Stimulated activated CD4-positive, alpha-beta T cell treated with anti-CD3 and anti-CD28 coated beads, Interleukin-1b, Interleukin-23, amount 100 ng/mL, for 1 hour (primary cell): ENCODE measurements at regions not wholly inside any gene's neighbourhood (a gene's known extent, or its start where the extent isn't known, plus 50 kb on each side); places are given as distances from the start of the nearest gene placed in this dataset.

Experiments used
- DNase-seq, 2 donors: peaks; one replicate each; pipeline ENCODE4 v3.0.0-alpha.2; 2020; ENCODE audit warnings: low read depth in 2 of 2

GRCh38 chr3:24763393-24763792 is 268.7 kb upstream of the THRB start:
- no peak for DNase-seq

GRCh38 chr3:24764236-24764915 is 269.7 kb upstream of the THRB start:
- DNase-seq, result no peak

GRCh38 chr3:24765399-24765798 is 270.7 kb upstream of the THRB start:
- no peak for DNase-seq

- no peak for DNase-seq
These were observed 275.3 kb upstream of the THRB start for GRCh38 chr3:24769918-24770317.

- DNase-seq, result no peak
These were observed 279.1 kb upstream of the THRB start for GRCh38 chr3:24773798-24774197.

- DNase-seq, result no peak
These were observed 286.3 kb upstream of the THRB start for GRCh38 chr3:24780991-24781390.

GRCh38 chr3:24781454-24781853 is 286.8 kb upstream of the THRB start:
- DNase-seq, result no peak

- no peak for DNase-seq
These were observed 299.2 kb upstream of the THRB start for GRCh38 chr3:24793896-24794295.

- DNase-seq, result no peak
These were observed 308.0 kb upstream of the THRB start for GRCh38 chr3:24802614-24803013.

- no peak for DNase-seq
These were observed 309.4 kb upstream of the THRB start for GRCh38 chr3:24804095-24804494.

- no peak for DNase-seq
These were observed 316.2 kb upstream of the THRB start for GRCh38 chr3:24810881-24811280.

GRCh38 chr3:24812116-24812515 is 317.5 kb upstream of the THRB start:
- no peak for DNase-seq

GRCh38 chr3:24818055-24818454 is 323.4 kb upstream of the THRB start:
- no peak for DNase-seq

GRCh38 chr3:24828011-24828410 is 333.4 kb upstream of the THRB start:
- no peak for DNase-seq

GRCh38 chr3:24828551-24828950 is 333.9 kb upstream of the THRB start:
- no peak for DNase-seq

GRCh38 chr3:24829011-24829581 is 334.4 kb upstream of the THRB start:
- DNase-seq, result no peak

- no peak for DNase-seq
These were observed 335.1 kb upstream of the THRB start for GRCh38 chr3:24829629-24830229.

- no peak for DNase-seq
These were observed 335.8 kb upstream of the THRB start for GRCh38 chr3:24830230-24831152.

GRCh38 chr3:24831221-24831620 is 336.6 kb upstream of the THRB start:
- DNase-seq, result no peak

GRCh38 chr3:24832891-24833290 is 338.2 kb upstream of the THRB start:
- DNase-seq, result no peak

GRCh38 chr3:24834442-24834841 is 339.8 kb upstream of the THRB start:
- no peak for DNase-seq

GRCh38 chr3:24835510-24835909 is 340.9 kb upstream of the THRB start:
- DNase-seq, result no peak
